Fibroblast of lung (primary cell): ENCODE measurements at regions not wholly inside any gene's neighbourhood (a gene's known extent, or its start where the extent isn't known, plus 50 kb on each side); places are given as distances from the start of the nearest gene placed in this dataset.
A peak's percentile ranks its signal among the peaks of the same experiment; 100 is the strongest.

Experiments used
- DNase-seq, 2 donors: peaks; one replicate each; pipeline versions ENCODE4 v3.0.0 to v3.0.0-alpha.2; 2010; ENCODE audit warnings: low read depth in 2 of 2
- H2AFZ ChIP-seq: 2 replicates; pipeline ENCODE4 v1.5.1; 2012; ENCODE audit warnings: low read length, control low read depth, inconsistent platforms
- H3K27ac ChIP-seq: 2 replicates; pipeline ENCODE4 v1.5.1; 2011; ENCODE audit warnings: low read length, control low read depth; ENCODE audit not compliant: insufficient read depth
- H3K27me3 ChIP-seq: 2 replicates; pipeline ENCODE4 v1.5.1; 2011; ENCODE audit warnings: mild to moderate bottlenecking, low read length; ENCODE audit not compliant: control insufficient read depth, insufficient read depth
- H3K36me3 ChIP-seq: 2 replicates; pipeline ENCODE4 v1.5.1; 2011; ENCODE audit warnings: low read length; ENCODE audit not compliant: control insufficient read depth, insufficient read depth
- H3K4me1 ChIP-seq: 2 replicates; pipeline ENCODE4 v1.5.1; 2011; ENCODE audit warnings: low read length; ENCODE audit not compliant: control insufficient read depth, insufficient read depth; ENCODE audit errors: extremely low read depth
- H3K4me2 ChIP-seq: 2 replicates; pipeline ENCODE4 v1.5.1; 2011; ENCODE audit warnings: low read length, control low read depth; ENCODE audit not compliant: insufficient read depth; ENCODE audit errors: extremely low read depth
- H3K4me3 ChIP-seq, 4 experiments: fragments of 200-600 bp in 1 of 4; sonication (generic) in 1 of 4; replicated peaks in 1 of 4; 2 replicates each; pipeline ENCODE4 v1.5.1; 2011 to 2016; ENCODE audit warnings: low read length in 4 of 4, low read depth in 3 of 4, mild to moderate bottlenecking in 3 of 4, control low read depth in 2 of 4, inconsistent platforms in 1 of 4, mixed read lengths in 1 of 4; ENCODE audit not compliant: insufficient read depth in 1 of 4; ENCODE audit errors: control extremely low read depth in 1 of 4
- H3K79me2 ChIP-seq: 2 replicates; pipeline ENCODE4 v1.5.1; 2012; ENCODE audit warnings: mild to moderate bottlenecking, low read length, inconsistent platforms; ENCODE audit not compliant: control insufficient read depth, insufficient read depth
- H3K9ac ChIP-seq: 2 replicates; pipeline ENCODE4 v1.5.1; 2011; ENCODE audit warnings: mild to moderate bottlenecking, low read length, control low read depth; ENCODE audit not compliant: insufficient read depth
- H3K9me3 ChIP-seq: 2 replicates; pipeline ENCODE4 v1.5.1; 2012; ENCODE audit warnings: low read depth, low read length; ENCODE audit not compliant: control insufficient read depth, insufficient read depth
- H4K20me1 ChIP-seq: 2 replicates; pipeline ENCODE4 v1.5.1; 2011; ENCODE audit warnings: low read length; ENCODE audit not compliant: control insufficient read depth, insufficient read depth; ENCODE audit errors: extremely low read depth
- CTCF ChIP-seq, 2 donors: IDR thresholded peaks in 1 of 2; conservative IDR thresholded peaks in 1 of 2; 1 replicate in 1 of 2; 2 replicates in 1 of 2; pipeline ENCODE4 v1.5.1; 2011 to 2012; ENCODE audit warnings: low read length in 2 of 2, control low read depth in 1 of 2, inconsistent platforms in 1 of 2, low read depth in 1 of 2, mild to moderate bottlenecking in 1 of 2
- EZH2 ChIP-seq: IDR thresholded peaks from 2 replicates; pipeline ENCODE4 v1.5.1; 2012; ENCODE audit warnings: low read length, control low read depth, mild to moderate bottlenecking; ENCODE audit errors: missing control alignments

- Histone ChIP-seq H4K20me1 (no peaks in the 10 kb centered on the region), H3K4me3 (no peak overlapping the region), H3K9me3 (no peaks in the 10 kb centered on the region), H3K79me2 (no peaks in the 10 kb centered on the region), H3K27ac (no peak overlapping the region), H2AFZ (no peak overlapping the region), H3K9ac (no peak overlapping the region), H3K27me3 (no peaks in the 10 kb centered on the region), H3K4me1 (peaks cover 7% of the 10 kb centered on the region), H3K4me2 (no peak overlapping the region), H3K36me3 (no peaks in the 10 kb centered on the region)
- no peak for TF ChIP-seq CTCF (conservative IDR thresholded peaks at IDR 0.05 in 1 of 2, IDR thresholded peaks at IDR 0.05 in 1 of 2; ENCODE audit: low read depth in 1 of 2, low read length in 2 of 2)
- no peak for TF ChIP-seq EZH2
- peak in 1 of 2 donors; percentile 22 for DNase-seq
These were observed 392.0 kb downstream of the GADD45G start for GRCh38 chr9:89996773-89997172.

- Histone ChIP-seq H3K4me1 (peaks cover 7% of the 10 kb centered on the region), H3K36me3 (no peaks in the 10 kb centered on the region), H3K9ac (no peak overlapping the region), H4K20me1 (no peaks in the 10 kb centered on the region), H3K27ac (no peak overlapping the region), H3K4me2 (no peak overlapping the region), H3K9me3 (no peaks in the 10 kb centered on the region), H3K79me2 (no peaks in the 10 kb centered on the region), H3K27me3 (no peaks in the 10 kb centered on the region), H2AFZ (no peak overlapping the region), H3K4me3 (no peak overlapping the region)
- TF ChIP-seq CTCF (conservative IDR thresholded peaks at IDR 0.05 in 1 of 2, IDR thresholded peaks at IDR 0.05 in 1 of 2; ENCODE audit: low read depth in 1 of 2, low read length in 2 of 2) = no peak
- no peak for TF ChIP-seq EZH2
- no peak for DNase-seq
These were observed 393.8 kb downstream of the GADD45G start for GRCh38 chr9:89998633-89999032.

- Histone ChIP-seq H3K9ac (no peak overlapping the region), H2AFZ (no peak overlapping the region), H3K4me3 (no peak overlapping the region), H3K36me3 (no peaks in the 10 kb centered on the region), H3K9me3 (no peaks in the 10 kb centered on the region), H3K4me1 (peaks cover 7% of the 10 kb centered on the region), H3K79me2 (no peaks in the 10 kb centered on the region), H3K4me2 (no peak overlapping the region), H3K27me3 (no peaks in the 10 kb centered on the region), H3K27ac (no peak overlapping the region), H4K20me1 (no peaks in the 10 kb centered on the region)
- no peak for DNase-seq
- TF ChIP-seq EZH2 = no peak
- TF ChIP-seq CTCF (conservative IDR thresholded peaks at IDR 0.05 in 1 of 2, IDR thresholded peaks at IDR 0.05 in 1 of 2; ENCODE audit: low read depth in 1 of 2, low read length in 2 of 2) = no peak
These were observed 394.3 kb downstream of the GADD45G start for GRCh38 chr9:89999176-89999533.
